ENCODE measurements at regions not wholly inside any gene's neighbourhood (a gene's known extent, or its start where the extent isn't known, plus 50 kb on each side); places are given as distances from the start of the nearest gene placed in this dataset.

GRCh38 chr5:93819668-93820067 lies 78.3 kb upstream of the POU5F2 start:
- H3K9me3 Mint-ChIP-seq (ENCODE audit: insufficient read depth), result no peaks in the 10 kb centered on the region
- Histone ChIP-seq H3K27me3 (replicated peaks in 1 of 4; ENCODE audit: control extremely low read depth in 1 of 4, control insufficient read depth in 3 of 4, insufficient read depth in 4 of 4, low read length in 3 of 4) (no peaks in the 10 kb centered on the region), H3K4me2 (replicated peaks; ENCODE audit: low read depth, low read length, poor library complexity, severe bottlenecking) (no peak overlapping the region), H3K27ac (ENCODE audit: low read length in 2 of 2) (no peak overlapping the region), H3K9me3 (ENCODE audit: control extremely low read depth in 1 of 3, control insufficient read depth in 2 of 3, insufficient read depth in 1 of 3, low read length in 2 of 3) (peaks cover 0 to 3% (median 0%) of the 10 kb centered on the region in 3 donors), H3K4me1 (ENCODE audit: control insufficient read depth in 2 of 2, insufficient read depth in 2 of 2, low read length in 2 of 2) (no peaks in the 10 kb centered on the region), H3K79me2 (ENCODE audit: control insufficient read depth, insufficient read depth, low read length) (no peaks in the 10 kb centered on the region), H3K4me3 (ENCODE audit: control extremely low read depth in 1 of 5, extremely low read depth in 1 of 5, insufficient read depth in 1 of 5, low read depth in 2 of 5, low read length in 4 of 5) (no peak overlapping the region), H3K36me3 (replicated peaks in 1 of 2; ENCODE audit: control extremely low read depth in 1 of 2, control insufficient read depth in 1 of 2, extremely low read depth in 1 of 2, insufficient read depth in 2 of 2, low read length in 1 of 2) (peaks cover 0 to 5% of the 10 kb centered on the region in 2 experiments), H4K20me1 (ENCODE audit: control insufficient read depth, insufficient read depth, low read length, poor library complexity, severe bottlenecking) (no peaks in the 10 kb centered on the region), H3K9ac (ENCODE audit: low read length) (no peak overlapping the region), H2AFZ (ENCODE audit: insufficient read depth, low read depth, low read length, poor library complexity, severe bottlenecking) (no peak overlapping the region)
- intact Hi-C loops (cut with micrococcal nuclease), result no loop called here
- no peaks in the 10 kb centered on the region for H3K4me1 Mint-ChIP-seq
- CTCF ChIA-PET, result no interaction called here
- H3K27me3 Mint-ChIP-seq, result no peaks in the 10 kb centered on the region
- no peak overlapping the region for H3K4me3 Mint-ChIP-seq
- ATAC-seq (ENCODE audit: low read depth) (no peak), DNase-seq (no peak)
- H3K27ac Mint-ChIP-seq, result no peak overlapping the region
- TF ChIP-seq EZH2 (IDR thresholded peaks at IDR 0.05; ENCODE audit: borderline replicate concordance, insufficient read depth, low read depth, low read length, poor library complexity, severe bottlenecking) (no peak), CTCF (IDR thresholded peaks at IDR 0.05) (no peak)
- POLR2A ChIA-PET, result no interaction called here
- WGBS (ENCODE audit: insufficient coverage), result no CpG with 5 or more reads among the region's 1 CpG

GRCh38 chr5:93810780-93811179 lies 69.4 kb upstream of the POU5F2 start:
- Histone ChIP-seq H3K9ac (ENCODE audit: low read length) (no peak overlapping the region), H3K4me1 (ENCODE audit: control insufficient read depth in 2 of 2, insufficient read depth in 2 of 2, low read length in 2 of 2) (no peaks in the 10 kb centered on the region), H3K27ac (ENCODE audit: low read length in 2 of 2) (no peak overlapping the region), H3K4me3 (ENCODE audit: control extremely low read depth in 1 of 5, extremely low read depth in 1 of 5, insufficient read depth in 1 of 5, low read depth in 2 of 5, low read length in 4 of 5) (no peak overlapping the region), H4K20me1 (ENCODE audit: control insufficient read depth, insufficient read depth, low read length, poor library complexity, severe bottlenecking) (no peaks in the 10 kb centered on the region), H3K4me2 (replicated peaks; ENCODE audit: low read depth, low read length, poor library complexity, severe bottlenecking) (no peak overlapping the region), H3K27me3 (replicated peaks in 1 of 4; ENCODE audit: control extremely low read depth in 1 of 4, control insufficient read depth in 3 of 4, insufficient read depth in 4 of 4, low read length in 3 of 4) (no peaks in the 10 kb centered on the region), H3K79me2 (ENCODE audit: control insufficient read depth, insufficient read depth, low read length) (no peaks in the 10 kb centered on the region), H3K9me3 (ENCODE audit: control extremely low read depth in 1 of 3, control insufficient read depth in 2 of 3, insufficient read depth in 1 of 3, low read length in 2 of 3) (no peaks in the 10 kb centered on the region), H3K36me3 (replicated peaks in 1 of 2; ENCODE audit: control extremely low read depth in 1 of 2, control insufficient read depth in 1 of 2, extremely low read depth in 1 of 2, insufficient read depth in 2 of 2, low read length in 1 of 2) (peaks cover 1 to 3% of the 10 kb centered on the region in 2 experiments), H2AFZ (ENCODE audit: insufficient read depth, low read depth, low read length, poor library complexity, severe bottlenecking) (no peak overlapping the region)
- Mint-ChIP-seq H3K27ac (no peak overlapping the region), H3K4me1 (no peaks in the 10 kb centered on the region), H3K4me3 (no peak overlapping the region), H3K9me3 (ENCODE audit: insufficient read depth) (no peaks in the 10 kb centered on the region), H3K27me3 (no peaks in the 10 kb centered on the region)
- TF ChIP-seq CTCF (IDR thresholded peaks at IDR 0.05) (no peak), EZH2 (IDR thresholded peaks at IDR 0.05; ENCODE audit: borderline replicate concordance, insufficient read depth, low read depth, low read length, poor library complexity, severe bottlenecking) (no peak)
- ChIA-PET POLR2A (no interaction called here), CTCF (no interaction called here)
- 100% methylated on average over 1 of the region's 4 CpGs for WGBS (ENCODE audit: insufficient coverage)
- ATAC-seq (ENCODE audit: low read depth) (no peak), DNase-seq (no peak)
- intact Hi-C loops (cut with micrococcal nuclease), result no loop called here

Data from B cell (primary cell).